DOHH2 (cell line): ENCODE measurements at regions not wholly inside any gene's neighbourhood (a gene's known extent, or its start where the extent isn't known, plus 50 kb on each side); places are given as distances from the start of the nearest gene placed in this dataset.

Experiments
- CTCF ChIP-seq: fragments of 200-600 bp; sonication (generic); IDR thresholded peaks from one replicate; pipeline ENCODE4 v1.5.1; 2014; ENCODE audit warnings: antibody characterized with exemption, mild to moderate bottlenecking, low read depth, low read length; ENCODE audit not compliant: poor library complexity, severe bottlenecking
- EZH2phosphoT487 ChIP-seq: fragments of 200-600 bp; sonication (generic); IDR thresholded peaks from 2 replicates; pipeline ENCODE4 v1.6.1; 2017; ENCODE audit warnings: borderline replicate concordance, mild to moderate bottlenecking, antibody characterized with exemption, low read length, moderate library complexity, mixed read lengths

DNA sequence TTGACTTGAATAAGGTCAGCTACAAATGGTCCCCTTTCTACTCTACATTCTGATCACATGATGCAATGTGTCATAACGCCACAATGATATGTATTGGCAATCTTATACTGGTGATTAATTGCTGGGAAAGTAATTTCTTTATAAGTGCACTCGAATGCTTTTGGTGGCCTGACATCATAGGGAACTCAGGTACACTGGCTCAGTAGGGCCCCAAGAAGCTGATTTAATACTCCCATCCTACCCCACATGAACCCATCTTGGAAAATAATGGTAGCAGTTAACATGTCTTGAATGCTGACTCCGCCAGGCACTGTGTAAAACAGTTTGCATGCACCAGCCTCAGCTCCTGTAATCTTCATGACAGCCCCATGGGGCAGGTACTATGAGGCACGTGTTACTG is 186.9 kb downstream of the SNX10 start:
- TF ChIP-seq CTCF (no peak), EZH2phosphoT487 (no peak)
